MCF 10A (cell line): ENCODE measurements at regions not wholly inside any gene's neighbourhood (a gene's known extent, or its start where the extent isn't known, plus 50 kb on each side); places are given as distances from the start of the nearest gene placed in this dataset.

ENCODE experiments used
- BruUV-seq: library from RNA; stranded (reverse); fragments of 400-500 nt; replicated peaks from 2 replicates; lab custom pipeline; 2021; lab: Mats Ljungman, UMichigan
- CTCF ChIA-PET: fragments of 300-600 bp; sonication (Branson Sonifier 250); formaldehyde crosslinking; extraction: SDS; loops from one replicate; lab custom pipeline; 2021; ENCODE audit warnings: antibody characterized with exemption, inconsistent platforms; lab: Yijun Ruan, JAX
- POLR2A ChIA-PET: fragments of 300-600, 350-650 bp; sonication (Branson Sonifier 250); formaldehyde crosslinking; extraction: SDS; loops from one replicate; lab custom pipeline; 2020; ENCODE audit warnings: antibody characterized with exemption, inconsistent platforms; lab: Yijun Ruan, JAX
- DNase-seq: peaks from one replicate; pipeline ENCODE4 v3.0.0-alpha.2; 2018; ENCODE audit not compliant: unreplicated experiment
- H3K27ac Mint-ChIP-seq: one replicate; pipeline ENCODE4 v1.8.0; 2022; ENCODE audit warnings: mild to moderate bottlenecking, low read depth, mixed read lengths; ENCODE audit not compliant: unreplicated experiment
- H3K27me3 Mint-ChIP-seq: one replicate; pipeline ENCODE4 v1.8.0; 2022; ENCODE audit warnings: mixed read lengths; ENCODE audit not compliant: insufficient read depth, unreplicated experiment
- H3K36me3 Mint-ChIP-seq: one replicate; pipeline ENCODE4 v1.8.0; 2022; ENCODE audit warnings: mild to moderate bottlenecking, moderate library complexity, mixed read lengths; ENCODE audit not compliant: insufficient read depth, unreplicated experiment
- H3K4me1 Mint-ChIP-seq: one replicate; pipeline ENCODE4 v1.8.0; 2022; ENCODE audit warnings: mixed read lengths; ENCODE audit not compliant: insufficient read depth, unreplicated experiment
- H3K4me3 Mint-ChIP-seq: one replicate; pipeline ENCODE4 v1.8.0; 2022; ENCODE audit warnings: mild to moderate bottlenecking, moderate library complexity, mixed read lengths; ENCODE audit not compliant: unreplicated experiment
- H3K9me3 Mint-ChIP-seq: one replicate; pipeline ENCODE4 v1.8.0; 2022; ENCODE audit warnings: mixed read lengths; ENCODE audit not compliant: unreplicated experiment
- CTCF ChIP-seq: fragments of 200-600 bp; IDR thresholded peaks from one replicate; pipeline ENCODE4 v1.8.0; 2022; ENCODE audit warnings: antibody characterized with exemption, mild to moderate bottlenecking; ENCODE audit not compliant: unreplicated experiment
- intact Hi-C: fragments of 100-400 bp; cut with micrococcal nuclease; formaldehyde crosslinking; loops from 2 replicates; pipeline ENCODE4 v1.14.1; 2022

GRCh38 chr9:31847963-31848362 lies 536.5 kb upstream of the ACO1 start:
- no peaks in the 10 kb centered on the region for H3K4me1 Mint-ChIP-seq
- TF ChIP-seq CTCF = no peak
- ChIA-PET POLR2A (no interaction called here), CTCF (no interaction called here)
- H3K9me3 Mint-ChIP-seq = no peaks in the 10 kb centered on the region
- intact Hi-C loops = no loop called here
- no peak overlapping the region for H3K4me3 Mint-ChIP-seq
- H3K36me3 Mint-ChIP-seq = no peaks in the 10 kb centered on the region
- peaks cover 52% of the 10 kb centered on the region for H3K27me3 Mint-ChIP-seq
- no peak for DNase-seq
- no TSS peak for BruUV-seq
- H3K27ac Mint-ChIP-seq = no peak overlapping the region

GRCh38 chr9:31848505-31849285 lies 535.7 kb upstream of the ACO1 start:
- CTCF ChIA-PET = no interaction called here
- H3K27ac Mint-ChIP-seq = no peak overlapping the region
- DNase-seq = no peak
- H3K4me3 Mint-ChIP-seq = no peak overlapping the region
- no peaks in the 10 kb centered on the region for H3K36me3 Mint-ChIP-seq
- no peaks in the 10 kb centered on the region for H3K9me3 Mint-ChIP-seq
- POLR2A ChIA-PET = no interaction called here
- no peak for TF ChIP-seq CTCF
- no peaks in the 10 kb centered on the region for H3K4me1 Mint-ChIP-seq
- H3K27me3 Mint-ChIP-seq = peaks cover 52% of the 10 kb centered on the region
- BruUV-seq = no TSS peak
- intact Hi-C loops = no loop called here

GRCh38 chr9:31854187-31854586 lies 530.3 kb upstream of the ACO1 start:
- H3K27me3 Mint-ChIP-seq = peaks cover 71% of the 10 kb centered on the region
- ChIA-PET CTCF (no interaction called here), POLR2A (no interaction called here)
- no TSS peak for BruUV-seq
- DNase-seq = no peak
- TF ChIP-seq CTCF = no peak
- H3K27ac Mint-ChIP-seq = no peak overlapping the region
- no peaks in the 10 kb centered on the region for H3K9me3 Mint-ChIP-seq
- no peak overlapping the region for H3K4me3 Mint-ChIP-seq
- intact Hi-C loops = no loop called here
- no peaks in the 10 kb centered on the region for H3K36me3 Mint-ChIP-seq
- no peaks in the 10 kb centered on the region for H3K4me1 Mint-ChIP-seq

GRCh38 chr9:31868830-31869229 lies 515.6 kb upstream of the ACO1 start:
- H3K4me3 Mint-ChIP-seq = no peak overlapping the region
- no peaks in the 10 kb centered on the region for H3K36me3 Mint-ChIP-seq
- H3K27me3 Mint-ChIP-seq = peaks cover 59% of the 10 kb centered on the region
- no TSS peak for BruUV-seq
- no peak for DNase-seq
- TF ChIP-seq CTCF = no peak
- no peaks in the 10 kb centered on the region for H3K4me1 Mint-ChIP-seq
- intact Hi-C loops = no loop called here
- no peak overlapping the region for H3K27ac Mint-ChIP-seq
- no peaks in the 10 kb centered on the region for H3K9me3 Mint-ChIP-seq
- CTCF ChIA-PET = no interaction called here
- POLR2A ChIA-PET = no interaction called here
